ENCODE measurements at regions not wholly inside any gene's neighbourhood (a gene's known extent, or its start where the extent isn't known, plus 50 kb on each side); places are given as distances from the start of the nearest gene placed in this dataset.

DNA sequence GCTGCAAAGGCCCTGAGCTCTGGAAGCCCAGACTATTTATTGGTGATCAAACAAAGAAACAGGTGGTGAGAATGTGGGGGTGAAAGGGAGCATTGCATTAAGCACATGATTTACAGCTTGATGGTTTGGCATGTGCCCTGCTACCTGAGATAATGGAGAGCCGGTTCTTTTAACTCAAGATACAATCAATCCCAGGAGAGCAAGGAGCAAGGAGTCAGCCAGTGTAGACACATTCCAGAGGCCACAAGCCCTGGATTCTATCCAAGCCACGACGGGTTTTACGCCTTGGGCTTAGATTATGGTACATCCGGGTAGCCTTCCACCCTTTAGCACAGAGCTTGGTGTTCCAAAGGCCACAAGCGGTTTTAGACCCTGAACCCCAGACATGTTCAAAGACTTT lies 292.2 kb downstream of the CYLC2 start:
- TF ChIP-seq, protein P1, sequence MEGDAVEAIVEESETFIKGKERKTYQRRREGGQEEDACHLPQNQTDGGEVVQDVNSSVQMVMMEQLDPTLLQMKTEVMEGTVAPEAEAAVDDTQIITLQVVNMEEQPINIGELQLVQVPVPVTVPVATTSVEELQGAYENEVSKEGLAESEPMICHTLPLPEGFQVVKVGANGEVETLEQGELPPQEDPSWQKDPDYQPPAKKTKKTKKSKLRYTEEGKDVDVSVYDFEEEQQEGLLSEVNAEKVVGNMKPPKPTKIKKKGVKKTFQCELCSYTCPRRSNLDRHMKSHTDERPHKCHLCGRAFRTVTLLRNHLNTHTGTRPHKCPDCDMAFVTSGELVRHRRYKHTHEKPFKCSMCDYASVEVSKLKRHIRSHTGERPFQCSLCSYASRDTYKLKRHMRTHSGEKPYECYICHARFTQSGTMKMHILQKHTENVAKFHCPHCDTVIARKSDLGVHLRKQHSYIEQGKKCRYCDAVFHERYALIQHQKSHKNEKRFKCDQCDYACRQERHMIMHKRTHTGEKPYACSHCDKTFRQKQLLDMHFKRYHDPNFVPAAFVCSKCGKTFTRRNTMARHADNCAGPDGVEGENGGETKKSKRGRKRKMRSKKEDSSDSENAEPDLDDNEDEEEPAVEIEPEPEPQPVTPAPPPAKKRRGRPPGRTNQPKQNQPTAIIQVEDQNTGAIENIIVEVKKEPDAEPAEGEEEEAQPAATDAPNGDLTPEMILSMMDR (conservative IDR thresholded peaks at IDR 0.05 in 1 of 2, IDR thresholded peaks at IDR 0.05 in 1 of 2; ENCODE audit: extremely low read depth in 1 of 2, insufficient read depth in 1 of 2, low read depth in 1 of 2, low read length in 2 of 2), result no peak
- no peak for TF ChIP-seq EZH2 (IDR thresholded peaks at IDR 0.05; ENCODE audit: borderline replicate concordance, low read length)

Measured in mammary epithelial cell (primary cell).